Muscle layer of colon (tissue), 2 donors: ENCODE measurements at regions not wholly inside any gene's neighbourhood (a gene's known extent, or its start where the extent isn't known, plus 50 kb on each side); places are given as distances from the start of the nearest gene placed in this dataset.

Source experiments
- H3K27ac ChIP-seq: one replicate; pipeline ENCODE4 v1.7.0; 2013; ENCODE audit warnings: low read depth, mild to moderate bottlenecking, low read length, moderate library complexity
- H3K27me3 ChIP-seq, 2 donors: one replicate each; pipeline ENCODE4 v1.7.0; 2013; ENCODE audit warnings: low read length in 2 of 2, mild to moderate bottlenecking in 2 of 2; ENCODE audit not compliant: insufficient read depth in 2 of 2, control insufficient read depth in 1 of 2
- H3K36me3 ChIP-seq: one replicate; pipeline ENCODE4 v1.7.0; 2013; ENCODE audit warnings: mild to moderate bottlenecking, low read length; ENCODE audit not compliant: insufficient read depth
- H3K4me1 ChIP-seq: one replicate; pipeline ENCODE4 v1.7.0; 2013; ENCODE audit warnings: mild to moderate bottlenecking, low read length; ENCODE audit not compliant: insufficient read depth
- H3K4me3 ChIP-seq, 2 donors: one replicate each; pipeline ENCODE4 v1.7.0; 2013; ENCODE audit warnings: low read length in 2 of 2, low read depth in 1 of 2, mild to moderate bottlenecking in 1 of 2, moderate library complexity in 1 of 2
- H3K9ac ChIP-seq: one replicate; pipeline ENCODE4 v1.7.0; 2013; ENCODE audit warnings: low read length
- H3K9me3 ChIP-seq: one replicate; pipeline ENCODE4 v1.7.0; 2013; ENCODE audit warnings: mild to moderate bottlenecking, low read length
- donor health status: abdominal sarcoma.
- donor health status: Adenocarcinoma of cecum.

DNA sequence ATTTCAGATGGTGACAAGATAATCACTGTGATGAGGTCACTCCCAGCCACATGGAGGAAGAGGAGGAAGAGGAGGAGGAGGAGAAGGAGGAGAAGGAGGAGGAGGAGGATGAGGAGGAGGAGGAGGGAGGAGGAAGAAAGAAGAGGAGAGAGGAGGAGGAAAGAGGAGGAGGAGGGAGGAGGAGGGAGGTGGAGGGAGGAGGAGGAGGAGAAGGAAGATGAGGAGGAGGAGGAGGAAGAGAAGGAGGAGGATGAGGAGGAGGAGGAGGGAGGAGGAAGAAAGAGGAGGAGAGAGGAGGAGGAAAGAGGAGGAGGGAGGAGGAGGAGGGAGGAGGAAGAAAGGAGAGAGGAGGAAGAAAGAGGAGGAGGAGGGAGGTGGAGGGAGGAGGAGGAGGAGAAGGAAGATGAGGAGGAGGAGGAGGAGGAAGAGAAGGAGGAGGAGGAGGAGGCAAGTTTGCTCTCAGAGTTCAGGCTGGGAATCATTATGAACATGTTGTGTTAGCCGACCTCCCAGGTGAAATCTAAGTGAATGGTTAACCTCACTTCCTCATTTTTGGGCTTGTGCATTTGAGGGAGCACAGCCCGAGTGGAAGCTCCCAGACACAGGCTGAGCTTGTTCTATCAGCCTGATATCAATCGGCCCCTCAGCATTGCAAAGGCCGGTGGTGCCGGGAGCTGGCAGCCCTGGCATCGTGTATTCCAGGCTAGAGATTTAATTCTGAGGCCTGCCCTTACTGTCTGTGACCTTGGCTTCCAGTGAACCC lies 236.2 kb upstream of the PITRM1 start:
- no peaks in the 10 kb centered on the region for H3K36me3 ChIP-seq
- H3K9ac ChIP-seq, result no peak overlapping the region

DNA sequence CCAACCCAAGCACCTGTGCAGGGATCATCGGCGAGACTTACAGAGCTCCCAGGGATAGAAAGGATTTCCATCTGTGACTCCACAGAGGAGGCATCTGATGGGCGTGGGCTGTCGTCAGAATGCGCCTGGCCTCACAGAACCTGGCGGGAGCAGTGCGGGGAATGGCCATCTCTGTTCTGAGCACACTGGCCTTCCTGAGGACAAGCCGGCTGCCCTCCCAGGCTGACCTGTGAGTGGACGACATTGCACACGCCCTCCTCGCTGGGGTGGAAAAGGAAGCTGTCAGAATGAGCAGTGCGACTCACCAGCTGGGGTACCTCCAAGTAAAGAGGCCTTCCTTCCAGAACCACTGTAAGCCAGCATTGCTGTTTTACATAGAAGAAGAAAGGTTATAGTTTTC lies 234.6 kb upstream of the PITRM1 start:
- H3K27ac ChIP-seq, result no peak overlapping the region
- H3K36me3 ChIP-seq, result no peaks in the 10 kb centered on the region
- no peaks in the 10 kb centered on the region for H3K9me3 ChIP-seq
- H3K27me3 ChIP-seq, result no peaks in the 10 kb centered on the region
- H3K4me3 ChIP-seq, result no peak overlapping the region
- H3K9ac ChIP-seq, result no peak overlapping the region
- no peaks in the 10 kb centered on the region for H3K4me1 ChIP-seq

More for the DNA sequence above, 236.2 kb upstream of the PITRM1 start:
- H3K27ac ChIP-seq, result no peak overlapping the region
- no peaks in the 10 kb centered on the region for H3K9me3 ChIP-seq
- H3K27me3 ChIP-seq, result no peaks in the 10 kb centered on the region
- H3K4me3 ChIP-seq, result no peak overlapping the region
- no peaks in the 10 kb centered on the region for H3K4me1 ChIP-seq

DNA sequence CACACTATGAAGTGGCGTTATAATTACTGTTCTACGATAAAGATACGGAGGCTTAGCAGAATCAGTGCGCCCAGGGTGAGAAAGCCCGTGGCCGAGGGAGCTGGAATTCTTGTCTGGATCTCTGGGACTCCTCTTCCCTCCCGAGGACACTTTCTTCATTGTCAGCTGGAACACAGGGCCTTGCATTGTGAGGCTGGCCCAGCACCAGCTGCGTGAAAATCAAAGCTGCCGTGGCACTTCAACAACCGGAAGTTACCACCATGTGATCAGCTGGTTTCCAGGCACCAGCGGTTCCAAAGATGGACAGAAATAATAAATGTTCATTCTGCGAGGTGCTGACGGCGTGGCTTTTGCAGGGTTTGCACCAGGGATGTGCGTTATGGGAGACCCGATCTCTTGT lies 234.0 kb upstream of the PITRM1 start:
- Histone ChIP-seq H3K36me3 (no peaks in the 10 kb centered on the region), H3K27ac (no peak overlapping the region), H3K9ac (no peak overlapping the region), H3K27me3 (no peaks in the 10 kb centered on the region), H3K9me3 (no peaks in the 10 kb centered on the region), H3K4me1 (no peaks in the 10 kb centered on the region), H3K4me3 (no peak overlapping the region)

DNA sequence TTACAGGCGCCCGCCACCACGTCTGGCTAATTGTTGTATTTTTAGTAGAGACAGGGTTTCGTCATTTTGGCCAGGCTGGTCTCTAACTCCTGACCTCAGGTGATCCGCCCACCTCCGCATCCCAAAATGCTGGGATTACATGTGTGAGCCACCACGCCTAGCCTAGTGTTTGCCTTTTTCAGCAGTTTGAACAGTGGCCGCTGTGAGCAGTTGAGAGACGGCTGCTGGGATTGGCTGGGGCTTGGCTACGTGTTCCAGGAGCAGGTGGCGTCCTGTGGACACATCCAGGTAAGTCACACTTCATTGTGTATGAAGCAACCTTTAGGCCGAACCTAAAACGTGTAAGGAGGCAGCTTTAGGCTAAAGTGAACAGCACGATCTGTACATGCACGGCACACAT lies 231.8 kb upstream of the PITRM1 start:
- H3K27ac ChIP-seq, result no peak overlapping the region
- no peak overlapping the region for H3K4me3 ChIP-seq
- no peaks in the 10 kb centered on the region for H3K4me1 ChIP-seq
- no peaks in the 10 kb centered on the region for H3K9me3 ChIP-seq
- H3K27me3 ChIP-seq, result no peaks in the 10 kb centered on the region
- H3K36me3 ChIP-seq, result no peaks in the 10 kb centered on the region
- H3K9ac ChIP-seq, result no peak overlapping the region

DNA sequence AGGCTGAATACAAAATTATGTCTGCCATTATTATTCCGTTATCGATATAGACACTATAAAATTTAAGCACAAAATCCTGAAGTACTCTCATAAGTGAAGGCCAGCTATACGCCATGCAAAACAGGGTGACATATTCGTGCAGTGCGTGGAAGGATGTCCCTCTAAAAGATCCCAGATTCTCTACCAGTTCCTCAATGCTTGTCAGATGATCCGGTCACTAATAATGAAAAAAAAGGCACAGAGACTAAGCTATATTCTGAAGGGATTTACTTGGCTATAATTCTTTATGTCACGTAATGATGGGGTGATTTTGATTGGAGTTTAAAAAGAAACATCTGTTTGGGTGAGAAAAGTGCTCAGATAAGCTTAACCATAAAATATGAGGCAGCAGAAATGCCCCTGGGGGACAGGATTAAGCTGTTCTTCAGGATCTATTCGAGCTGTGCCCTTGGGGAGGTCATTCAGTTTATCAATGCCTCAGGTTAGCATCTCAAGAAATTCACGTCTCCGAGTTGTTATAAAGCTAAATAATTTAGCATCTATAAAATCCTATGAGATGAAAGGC lies 229.7 kb upstream of the PITRM1 start:
- no peaks in the 10 kb centered on the region for H3K27me3 ChIP-seq
- no peaks in the 10 kb centered on the region for H3K36me3 ChIP-seq
- no peak overlapping the region for H3K4me3 ChIP-seq
- no peak overlapping the region for H3K27ac ChIP-seq
- no peaks in the 10 kb centered on the region for H3K9me3 ChIP-seq
- no peak overlapping the region for H3K9ac ChIP-seq
- H3K4me1 ChIP-seq, result no peaks in the 10 kb centered on the region

DNA sequence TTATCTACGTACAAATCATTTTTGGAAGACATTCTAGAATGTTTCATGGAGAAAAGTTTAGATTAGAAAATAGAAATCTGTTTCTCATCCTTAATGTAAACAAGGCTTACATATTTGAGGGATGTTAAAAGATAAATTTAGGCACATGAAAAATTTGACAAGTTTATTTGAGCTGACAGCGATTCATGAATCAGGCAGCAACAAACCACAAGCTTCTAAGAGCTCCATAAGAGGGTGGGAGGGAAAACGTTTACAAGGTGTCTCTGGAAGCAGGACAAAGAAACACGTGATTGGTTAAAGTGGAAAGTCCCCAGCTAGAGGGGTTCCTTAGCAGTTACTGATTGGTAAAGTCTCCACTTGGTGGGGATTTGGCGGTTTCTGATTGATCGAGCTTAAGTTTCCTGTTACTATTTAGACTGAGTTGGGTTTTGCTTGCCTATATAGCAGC lies 228.9 kb upstream of the PITRM1 start:
- H3K27ac ChIP-seq, result no peak overlapping the region

DNA sequence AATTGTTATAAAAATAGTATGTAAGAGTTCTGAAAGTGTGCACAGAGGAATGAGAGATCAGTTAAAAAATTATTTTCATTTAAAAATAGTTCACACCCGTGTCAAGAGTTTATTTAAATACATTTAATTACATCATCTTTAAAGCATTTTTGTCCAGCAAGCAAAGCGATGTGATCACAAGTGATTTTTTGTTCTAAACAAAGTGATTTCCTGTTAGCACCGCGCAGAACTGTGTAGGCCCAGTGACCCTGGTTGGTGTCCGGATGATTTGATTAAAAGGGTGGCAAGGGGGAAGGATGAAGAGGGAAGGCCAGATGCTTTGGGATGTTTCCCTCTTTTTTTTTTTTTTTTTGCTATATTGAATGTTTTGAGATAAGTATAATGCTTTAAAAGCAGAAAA lies 227.8 kb upstream of the PITRM1 start:
- no peaks in the 10 kb centered on the region for H3K9me3 ChIP-seq
- H3K27ac ChIP-seq, result no peak overlapping the region
- H3K4me1 ChIP-seq, result peaks cover 8% of the 10 kb centered on the region
- no peaks in the 10 kb centered on the region for H3K36me3 ChIP-seq
- no peak overlapping the region for H3K4me3 ChIP-seq
- no peaks in the 10 kb centered on the region for H3K27me3 ChIP-seq
- H3K9ac ChIP-seq, result no peak overlapping the region

More for the DNA sequence above, 228.9 kb upstream of the PITRM1 start:
- no peaks in the 10 kb centered on the region for H3K27me3 ChIP-seq
- no peaks in the 10 kb centered on the region for H3K4me1 ChIP-seq
- H3K4me3 ChIP-seq, result no peak overlapping the region
- no peaks in the 10 kb centered on the region for H3K36me3 ChIP-seq
- no peaks in the 10 kb centered on the region for H3K9me3 ChIP-seq
- H3K9ac ChIP-seq, result no peak overlapping the region

DNA sequence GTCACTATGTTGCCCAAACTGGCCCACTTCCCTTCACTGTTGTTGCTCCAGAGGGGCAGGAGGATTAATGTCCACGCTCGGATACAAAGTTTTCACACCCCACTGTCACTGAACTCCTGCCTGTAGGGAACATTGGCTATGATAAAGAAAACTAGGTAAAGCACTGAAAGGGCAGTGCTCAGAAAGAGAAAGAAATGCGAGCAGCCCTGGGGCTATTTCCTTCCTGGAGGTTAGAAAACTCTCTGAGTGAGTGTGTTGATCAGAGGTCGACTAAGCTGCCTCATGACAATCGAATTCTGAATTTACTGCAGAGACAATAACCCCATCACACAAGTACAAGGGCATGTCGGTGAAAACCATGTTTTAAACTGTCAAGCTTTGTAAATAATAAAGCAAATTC lies 227.2 kb upstream of the PITRM1 start:
- Histone ChIP-seq H3K4me3 (no peak overlapping the region), H3K9ac (no peak overlapping the region), H3K36me3 (no peaks in the 10 kb centered on the region), H3K9me3 (no peaks in the 10 kb centered on the region), H3K27ac (peak overlapping the region; percentile 54), H3K4me1 (peaks cover 10% of the 10 kb centered on the region), H3K27me3 (no peaks in the 10 kb centered on the region)

DNA sequence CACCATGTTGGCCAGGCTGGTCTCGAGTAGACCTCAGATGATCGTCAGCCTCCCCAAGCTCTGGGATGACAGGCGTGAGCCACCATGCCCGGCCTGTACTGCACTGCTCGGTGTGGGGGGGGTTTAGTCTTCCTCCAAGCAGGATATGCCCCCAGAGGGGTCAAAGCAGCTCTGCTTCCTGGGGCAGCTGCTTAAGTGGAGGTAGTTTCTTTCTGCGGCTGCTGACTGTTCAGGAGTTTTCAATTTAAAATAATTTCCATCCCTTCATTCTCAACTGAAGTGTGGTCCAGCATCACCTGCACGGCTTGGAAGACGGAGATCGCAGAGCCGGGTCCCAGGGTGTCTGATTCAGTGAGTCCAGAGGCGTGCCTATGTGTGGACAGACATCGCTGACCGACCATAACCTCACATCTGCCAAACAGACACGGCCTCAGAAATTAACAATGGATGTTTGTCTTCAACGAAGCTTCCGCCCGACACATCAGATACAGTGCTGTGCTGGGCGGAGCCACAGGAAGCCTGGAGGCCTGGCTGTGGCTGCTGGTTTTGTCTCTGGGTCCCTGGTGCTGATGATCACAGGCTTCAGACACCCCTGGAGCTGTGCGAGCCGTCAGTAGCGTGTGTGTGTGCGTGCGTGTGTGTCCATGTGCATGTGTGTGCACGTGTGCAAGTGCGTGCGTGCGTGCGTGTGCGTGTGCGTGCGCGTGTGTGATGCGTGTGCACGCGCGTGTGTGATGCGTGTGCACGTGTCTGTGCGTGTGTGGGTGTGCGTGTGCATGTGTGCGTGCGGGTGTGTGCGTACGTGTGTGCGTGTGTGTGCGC lies 226.5 kb upstream of the PITRM1 start:
- Histone ChIP-seq H3K9ac (no peak overlapping the region), H3K36me3 (no peaks in the 10 kb centered on the region), H3K27me3 (no peaks in the 10 kb centered on the region), H3K4me1 (peaks cover 10% of the 10 kb centered on the region), H3K27ac (peak overlapping the region; percentile 54), H3K4me3 (no peak overlapping the region), H3K9me3 (no peaks in the 10 kb centered on the region)

DNA sequence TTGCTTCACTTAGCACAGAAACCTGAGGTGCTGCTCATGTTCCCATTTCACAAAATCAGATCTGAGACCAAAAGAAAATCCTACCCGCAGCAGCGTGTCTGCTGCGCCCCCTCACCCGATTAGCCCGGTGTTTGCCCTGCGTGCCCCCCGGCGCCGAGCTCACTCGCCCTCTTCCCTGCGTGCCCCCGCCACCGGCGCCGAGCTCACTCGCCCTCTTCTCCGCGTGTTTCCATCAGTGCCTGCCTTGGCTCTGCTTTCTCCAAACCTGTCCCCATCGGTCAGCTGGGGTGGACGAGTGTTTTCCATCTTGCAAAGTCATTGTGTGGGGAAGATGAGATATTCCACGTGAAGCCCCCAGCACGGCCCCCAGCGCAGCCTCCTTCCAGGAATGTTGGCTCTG lies 225.3 kb upstream of the PITRM1 start:
- no peaks in the 10 kb centered on the region for H3K9me3 ChIP-seq
- H3K9ac ChIP-seq, result no peak overlapping the region
- no peak overlapping the region for H3K27ac ChIP-seq
- H3K4me1 ChIP-seq, result peaks cover 16% of the 10 kb centered on the region
- no peaks in the 10 kb centered on the region for H3K36me3 ChIP-seq
- H3K4me3 ChIP-seq, result no peak overlapping the region
- H3K27me3 ChIP-seq, result no peaks in the 10 kb centered on the region

DNA sequence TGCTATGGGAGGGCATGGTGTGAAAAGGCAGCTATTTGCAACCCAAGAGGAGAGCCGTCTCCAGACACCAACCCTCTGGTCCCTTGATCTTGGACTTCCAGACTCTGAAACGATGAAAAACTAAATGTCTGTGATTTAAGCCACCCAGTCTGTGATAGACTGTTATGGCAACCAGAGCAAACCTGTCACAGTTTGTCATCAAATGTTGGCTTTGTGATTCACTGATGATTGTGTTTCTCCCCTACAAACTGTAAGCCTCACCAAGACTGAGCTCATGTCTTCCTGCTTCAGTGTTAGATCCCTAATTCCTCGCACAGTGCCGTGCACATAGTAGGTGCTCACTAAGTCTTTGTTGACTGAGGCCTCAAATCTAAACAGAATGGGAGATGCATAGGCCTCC lies 224.6 kb upstream of the PITRM1 start:
- H3K9ac ChIP-seq, result no peak overlapping the region
- H3K9me3 ChIP-seq, result no peaks in the 10 kb centered on the region
- H3K27me3 ChIP-seq, result no peaks in the 10 kb centered on the region
- no peak overlapping the region for H3K27ac ChIP-seq
- peaks cover 16% of the 10 kb centered on the region for H3K4me1 ChIP-seq
- H3K4me3 ChIP-seq, result no peak overlapping the region
- H3K36me3 ChIP-seq, result no peaks in the 10 kb centered on the region
